Activated T-cell treated with anti-CD3 and anti-CD28 coated beads, Interleukin-2, amount 50 U/mL, for 72 hours (primary cell): ENCODE measurements at regions not wholly inside any gene's neighbourhood (a gene's known extent, or its start where the extent isn't known, plus 50 kb on each side); places are given as distances from the start of the nearest gene placed in this dataset.

Experiments used
- ATAC-seq, 2 donors: fragments of 150-1000 bp; cut with Tn5 transposase; replicated peaks in 1 of 2; 2 replicates each; pipeline ENCODE4 v1.10.0; 2021; ENCODE audit warnings: moderate library complexity in 2 of 2, mild to moderate bottlenecking in 1 of 2
- DNase-seq, 2 donors: peaks; one replicate each; pipeline ENCODE4 v3.0.0; 2021 to 2022; ENCODE audit warnings: mixed read lengths in 1 of 2
- H3K27ac Mint-ChIP-seq: one replicate; pipeline ENCODE4 v1.8.0; 2022; ENCODE audit warnings: mild to moderate bottlenecking, moderate library complexity, mixed read lengths
- H3K27me3 Mint-ChIP-seq: one replicate; pipeline ENCODE4 v1.8.0; 2022; ENCODE audit warnings: low read depth, mixed read lengths
- H3K36me3 Mint-ChIP-seq, 2 donors: one replicate each; pipeline ENCODE4 v1.8.0; 2022; ENCODE audit warnings: mixed read lengths in 2 of 2, mild to moderate bottlenecking in 1 of 2; ENCODE audit not compliant: insufficient read depth in 2 of 2
- H3K4me1 Mint-ChIP-seq: one replicate; pipeline ENCODE4 v1.8.0; 2022; ENCODE audit warnings: low read depth, mixed read lengths
- H3K4me3 Mint-ChIP-seq, 2 donors: one replicate each; pipeline ENCODE4 v1.8.0; 2022; ENCODE audit warnings: mild to moderate bottlenecking in 2 of 2, mixed read lengths in 2 of 2, moderate library complexity in 2 of 2
- H3K9me3 Mint-ChIP-seq, 2 donors: one replicate each; pipeline ENCODE4 v1.8.0; 2022; ENCODE audit warnings: mixed read lengths in 2 of 2

- ATAC-seq = no peak
These were observed 219.4 kb upstream of the LNX1 start for GRCh38 chr4:53810643-53811042.

GRCh38 chr4:53809816-53810215 is 218.5 kb upstream of the LNX1 start:
- no peaks in the 10 kb centered on the region for H3K27me3 Mint-ChIP-seq
- no peaks in the 10 kb centered on the region for H3K9me3 Mint-ChIP-seq
- ATAC-seq = no peak
- H3K4me1 Mint-ChIP-seq = no peaks in the 10 kb centered on the region
- H3K36me3 Mint-ChIP-seq = no peaks in the 10 kb centered on the region
- no peak overlapping the region for H3K4me3 Mint-ChIP-seq
- no peak for DNase-seq
- H3K27ac Mint-ChIP-seq = no peak overlapping the region

More at GRCh38 chr4:53810643-53811042, 219.4 kb upstream of the LNX1 start:
- Mint-ChIP-seq H3K27ac (no peak overlapping the region), H3K9me3 (no peaks in the 10 kb centered on the region), H3K36me3 (no peaks in the 10 kb centered on the region), H3K4me1 (no peaks in the 10 kb centered on the region), H3K27me3 (no peaks in the 10 kb centered on the region), H3K4me3 (no peak overlapping the region)
- no peak for DNase-seq

- H3K27ac Mint-ChIP-seq = no peak overlapping the region
- no peaks in the 10 kb centered on the region for H3K4me1 Mint-ChIP-seq
- DNase-seq = no peak
- no peak overlapping the region for H3K4me3 Mint-ChIP-seq
- no peak for ATAC-seq
- H3K27me3 Mint-ChIP-seq = peaks cover under 1% of the 10 kb centered on the region
- H3K36me3 Mint-ChIP-seq = no peaks in the 10 kb centered on the region
- H3K9me3 Mint-ChIP-seq = no peaks in the 10 kb centered on the region
These were observed 214.0 kb upstream of the LNX1 start for GRCh38 chr4:53805291-53805690.

- no peaks in the 10 kb centered on the region for H3K36me3 Mint-ChIP-seq
- DNase-seq (peak; percentile 17 to 28), ATAC-seq (no peak)
- H3K4me1 Mint-ChIP-seq = no peaks in the 10 kb centered on the region
- H3K9me3 Mint-ChIP-seq = no peaks in the 10 kb centered on the region
- H3K27me3 Mint-ChIP-seq = peaks cover 6% of the 10 kb centered on the region
- no peak overlapping the region for H3K4me3 Mint-ChIP-seq
- no peak overlapping the region for H3K27ac Mint-ChIP-seq
These were observed 213.4 kb upstream of the LNX1 start for GRCh38 chr4:53804719-53805118.

GRCh38 chr4:53802500-53802899 is 211.2 kb upstream of the LNX1 start:
- H3K4me3 Mint-ChIP-seq = no peak overlapping the region
- ATAC-seq (no peak), DNase-seq (no peak)
- H3K4me1 Mint-ChIP-seq = no peaks in the 10 kb centered on the region
- H3K27me3 Mint-ChIP-seq = peaks cover 6% of the 10 kb centered on the region
- no peaks in the 10 kb centered on the region for H3K9me3 Mint-ChIP-seq
- H3K27ac Mint-ChIP-seq = no peak overlapping the region
- H3K36me3 Mint-ChIP-seq = no peaks in the 10 kb centered on the region

- Mint-ChIP-seq H3K4me1 (no peaks in the 10 kb centered on the region), H3K4me3 (no peak overlapping the region), H3K36me3 (no peaks in the 10 kb centered on the region), H3K27me3 (peaks cover 6% of the 10 kb centered on the region), H3K27ac (no peak overlapping the region), H3K9me3 (no peaks in the 10 kb centered on the region)
- DNase-seq (no peak), ATAC-seq (no peak)
These were observed 210.1 kb upstream of the LNX1 start for GRCh38 chr4:53801373-53801772.

GRCh38 chr4:53800741-53801140 is 209.5 kb upstream of the LNX1 start:
- H3K4me1 Mint-ChIP-seq = no peaks in the 10 kb centered on the region
- ATAC-seq (no peak), DNase-seq (no peak)
- H3K36me3 Mint-ChIP-seq = no peaks in the 10 kb centered on the region
- H3K4me3 Mint-ChIP-seq = no peak overlapping the region
- H3K27ac Mint-ChIP-seq = no peak overlapping the region
- H3K27me3 Mint-ChIP-seq = peaks cover 6% of the 10 kb centered on the region
- H3K9me3 Mint-ChIP-seq = no peaks in the 10 kb centered on the region

- no peak for DNase-seq
- no peak overlapping the region for H3K27ac Mint-ChIP-seq
- H3K4me1 Mint-ChIP-seq = no peaks in the 10 kb centered on the region
- no peaks in the 10 kb centered on the region for H3K9me3 Mint-ChIP-seq
- no peaks in the 10 kb centered on the region for H3K36me3 Mint-ChIP-seq
- ATAC-seq = no peak
- H3K4me3 Mint-ChIP-seq = no peak overlapping the region
- peaks cover 43% of the 10 kb centered on the region for H3K27me3 Mint-ChIP-seq
These were observed 201.8 kb upstream of the LNX1 start for GRCh38 chr4:53793096-53793495.

- no peaks in the 10 kb centered on the region for H3K36me3 Mint-ChIP-seq
- DNase-seq = no peak
- no peaks in the 10 kb centered on the region for H3K9me3 Mint-ChIP-seq
- H3K27ac Mint-ChIP-seq = no peak overlapping the region
- H3K4me3 Mint-ChIP-seq = no peak overlapping the region
- no peaks in the 10 kb centered on the region for H3K4me1 Mint-ChIP-seq
- no peak for ATAC-seq
- peaks cover 45% of the 10 kb centered on the region for H3K27me3 Mint-ChIP-seq
These were observed 199.0 kb upstream of the LNX1 start for GRCh38 chr4:53790286-53790685.

GRCh38 chr4:53788621-53789020 is 197.3 kb upstream of the LNX1 start:
- Mint-ChIP-seq H3K9me3 (peaks cover 0 to 1% of the 10 kb centered on the region in 2 donors), H3K27me3 (peaks cover 37% of the 10 kb centered on the region), H3K4me1 (no peaks in the 10 kb centered on the region), H3K36me3 (no peaks in the 10 kb centered on the region), H3K4me3 (no peak overlapping the region), H3K27ac (no peak overlapping the region)
- DNase-seq (no peak), ATAC-seq (no peak)

- Mint-ChIP-seq H3K9me3 (peaks cover 0 to 1% of the 10 kb centered on the region in 2 donors), H3K27ac (no peak overlapping the region), H3K4me3 (no peak overlapping the region), H3K36me3 (no peaks in the 10 kb centered on the region), H3K4me1 (no peaks in the 10 kb centered on the region), H3K27me3 (peaks cover 36% of the 10 kb centered on the region)
- DNase-seq (no peak), ATAC-seq (no peak)
These were observed 196.7 kb upstream of the LNX1 start for GRCh38 chr4:53788011-53788410.

- H3K4me1 Mint-ChIP-seq = no peaks in the 10 kb centered on the region
- peaks cover 38% of the 10 kb centered on the region for H3K27me3 Mint-ChIP-seq
- H3K4me3 Mint-ChIP-seq = no peak overlapping the region
- no peaks in the 10 kb centered on the region for H3K36me3 Mint-ChIP-seq
- H3K9me3 Mint-ChIP-seq = peaks cover 0 to 5% of the 10 kb centered on the region in 2 donors
- ATAC-seq = no peak
- H3K27ac Mint-ChIP-seq = no peak overlapping the region
- DNase-seq = no peak
These were observed 195.3 kb upstream of the LNX1 start for GRCh38 chr4:53786632-53787031.

- no peak overlapping the region for H3K4me3 Mint-ChIP-seq
- peaks cover 35% of the 10 kb centered on the region for H3K27me3 Mint-ChIP-seq
- DNase-seq = no peak
- ATAC-seq = no peak
- H3K9me3 Mint-ChIP-seq = peaks cover 0 to 5% of the 10 kb centered on the region in 2 donors
- H3K36me3 Mint-ChIP-seq = no peaks in the 10 kb centered on the region
- H3K27ac Mint-ChIP-seq = no peak overlapping the region
- no peaks in the 10 kb centered on the region for H3K4me1 Mint-ChIP-seq
These were observed 194.7 kb upstream of the LNX1 start for GRCh38 chr4:53785996-53786395.

- H3K36me3 Mint-ChIP-seq = no peaks in the 10 kb centered on the region
- DNase-seq = no peak
- peaks cover 0 to 5% of the 10 kb centered on the region in 2 donors for H3K9me3 Mint-ChIP-seq
- ATAC-seq = no peak
- H3K27me3 Mint-ChIP-seq = peaks cover 18% of the 10 kb centered on the region
- no peak overlapping the region for H3K4me3 Mint-ChIP-seq
- H3K27ac Mint-ChIP-seq = no peak overlapping the region
- no peaks in the 10 kb centered on the region for H3K4me1 Mint-ChIP-seq
These were observed 192.8 kb upstream of the LNX1 start for GRCh38 chr4:53784112-53784511.
